Karpas-422 (cell line): ENCODE measurements at regions not wholly inside any gene's neighbourhood (a gene's known extent, or its start where the extent isn't known, plus 50 kb on each side); places are given as distances from the start of the nearest gene placed in this dataset.

Experiments
- DNase-seq: peaks from one replicate; pipeline ENCODE4 v3.0.0-alpha.2; 2015
- H2AFZ ChIP-seq: fragments of 200-600 bp; sonication (generic); 2 replicates; pipeline ENCODE4 v1.6.1; 2014; ENCODE audit warnings: antibody characterized with exemption, low read length, mixed read lengths
- H3K27ac ChIP-seq: fragments of 200-600 bp; sonication (generic); 2 replicates; pipeline ENCODE4 v1.5.1; 2014; ENCODE audit warnings: mild to moderate bottlenecking, low read length, moderate library complexity
- H3K27me3 ChIP-seq: fragments of 200-600 bp; sonication (generic); 2 replicates; pipeline ENCODE4 v1.6.1; 2014; ENCODE audit warnings: low read length, mixed read lengths
- H3K36me3 ChIP-seq: fragments of 200-600 bp; sonication (generic); 2 replicates; pipeline ENCODE4 v1.6.1; 2014; ENCODE audit warnings: low read length, mixed read lengths; ENCODE audit not compliant: insufficient read depth
- H3K4me1 ChIP-seq: fragments of 200-600 bp; sonication (generic); 2 replicates; pipeline ENCODE4 v1.6.1; 2014; ENCODE audit warnings: mild to moderate bottlenecking, low read length, mixed read lengths
- H3K4me2 ChIP-seq: fragments of 200-600 bp; sonication (generic); 2 replicates; pipeline ENCODE4 v1.6.1; 2014; ENCODE audit warnings: low read length, low read depth, mild to moderate bottlenecking; ENCODE audit not compliant: poor library complexity, severe bottlenecking
- H3K4me3 ChIP-seq: fragments of 200-600 bp; sonication (generic); 2 replicates; pipeline ENCODE4 v1.5.1; 2014; ENCODE audit warnings: mild to moderate bottlenecking, antibody characterized with exemption, low read length, mixed read lengths
- H3K79me2 ChIP-seq: fragments of 200-600 bp; sonication (generic); 2 replicates; pipeline ENCODE4 v1.6.1; 2014; ENCODE audit warnings: mild to moderate bottlenecking, low read length, mixed read lengths
- H3K9ac ChIP-seq: fragments of 200-600 bp; sonication (generic); 2 replicates; pipeline ENCODE4 v1.6.0; 2014; ENCODE audit warnings: low read length
- H3K9me2 ChIP-seq: fragments of 200-600 bp; sonication (generic), shearing (Covaris generic); replicated peaks from 2 replicates; pipeline ENCODE4 v1.6.0; 2014; ENCODE audit warnings: mild to moderate bottlenecking, low read length, moderate library complexity; ENCODE audit not compliant: insufficient read depth
- H3K9me3 ChIP-seq: fragments of 300-700, 200-600 bp; sonication (generic); 2 replicates; pipeline ENCODE4 v1.6.1; 2014; ENCODE audit warnings: low read length, mixed read lengths
- H4K20me1 ChIP-seq: fragments of 200-600 bp; sonication (generic); 2 replicates; pipeline ENCODE4 v1.6.1; 2014; ENCODE audit warnings: mild to moderate bottlenecking, antibody characterized with exemption, low read length, low read depth; ENCODE audit not compliant: insufficient read depth

DNA sequence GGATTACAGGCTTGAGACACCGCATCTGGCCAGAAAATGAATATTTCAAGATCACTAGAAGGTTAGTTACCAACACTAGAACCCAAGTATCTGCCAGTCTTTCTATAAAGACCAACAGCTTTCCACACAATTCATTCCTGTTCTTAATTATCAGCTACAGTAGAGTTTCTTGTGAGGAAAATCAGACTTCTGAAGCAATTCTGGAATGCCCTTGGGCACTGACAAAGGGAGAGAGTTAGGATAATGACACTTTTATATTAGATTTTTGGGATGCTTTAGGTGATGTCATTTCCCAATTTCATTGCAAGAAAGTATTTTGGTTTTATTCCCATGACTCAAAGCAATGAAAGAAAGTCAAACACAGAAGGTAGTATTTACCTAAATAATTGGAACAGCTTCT, 497.0 kb upstream of the TUSC1 start:
- Histone ChIP-seq H3K4me1 (no peaks in the 10 kb centered on the region), H4K20me1 (no peaks in the 10 kb centered on the region), H3K4me2 (no peak overlapping the region), H3K9me3 (no peaks in the 10 kb centered on the region), H3K27ac (no peak overlapping the region), H3K36me3 (no peaks in the 10 kb centered on the region), H3K27me3 (no peaks in the 10 kb centered on the region), H3K79me2 (no peaks in the 10 kb centered on the region), H2AFZ (no peak overlapping the region), H3K4me3 (no peak overlapping the region), H3K9me2 (no peaks in the 10 kb centered on the region), H3K9ac (no peak overlapping the region)
- no peak for DNase-seq

DNA sequence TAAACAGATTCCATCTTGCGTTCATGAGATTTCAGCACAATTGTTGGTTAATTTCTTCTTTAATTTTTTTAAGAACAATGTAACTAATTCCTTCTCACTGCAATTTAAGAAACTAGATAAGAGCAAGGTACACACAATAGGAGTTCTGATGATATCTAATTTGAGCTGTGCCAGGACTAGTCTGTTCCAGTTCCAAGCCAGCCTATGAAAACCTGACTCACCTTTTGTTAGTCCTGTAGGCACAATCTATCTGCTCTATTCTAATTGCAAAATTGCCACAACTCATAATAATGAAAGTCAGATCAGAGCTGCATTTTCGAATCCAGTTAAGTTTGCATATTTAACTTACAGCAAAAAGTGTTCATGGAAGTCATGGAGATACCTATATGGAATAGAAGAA, 494.1 kb upstream of the TUSC1 start:
- H3K36me3 ChIP-seq, result no peaks in the 10 kb centered on the region
- H3K4me2 ChIP-seq, result no peak overlapping the region
- H3K4me1 ChIP-seq, result peaks cover 4% of the 10 kb centered on the region
- no peaks in the 10 kb centered on the region; the same call in 1 of the 2 replicates for H3K9me2 ChIP-seq
- H3K9me3 ChIP-seq, result no peaks in the 10 kb centered on the region
- H3K4me3 ChIP-seq, result no peak overlapping the region
- DNase-seq, result peak; percentile 29
- H4K20me1 ChIP-seq, result no peaks in the 10 kb centered on the region
- no peak overlapping the region for H3K27ac ChIP-seq
- no peaks in the 10 kb centered on the region for H3K79me2 ChIP-seq
- no peak overlapping the region for H3K9ac ChIP-seq
- no peaks in the 10 kb centered on the region for H3K27me3 ChIP-seq
- no peak overlapping the region for H2AFZ ChIP-seq

DNA sequence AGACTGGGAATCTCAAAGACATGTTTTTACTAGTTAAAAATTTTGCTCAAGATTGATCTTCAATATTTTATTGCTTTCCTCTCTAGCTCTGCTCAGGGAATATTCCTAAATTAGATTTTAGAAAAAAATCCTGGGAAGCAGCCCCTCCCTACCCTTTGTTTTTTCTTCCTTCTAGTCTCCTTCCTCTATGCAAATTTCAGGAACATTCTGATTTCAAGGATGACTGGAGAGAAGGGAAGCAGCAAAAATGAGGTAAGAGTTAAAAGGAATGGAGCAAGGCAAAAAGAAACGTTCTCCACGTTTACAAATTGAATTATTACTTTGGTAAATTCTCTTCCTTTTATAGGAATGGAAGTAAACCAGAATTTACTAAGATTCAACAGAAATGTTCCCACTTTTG, 493.4 kb upstream of the TUSC1 start:
- Histone ChIP-seq H3K9me3 (no peaks in the 10 kb centered on the region), H3K79me2 (no peaks in the 10 kb centered on the region), H3K36me3 (no peaks in the 10 kb centered on the region), H2AFZ (no peak overlapping the region), H3K27ac (no peak overlapping the region), H3K4me3 (no peak overlapping the region), H3K9ac (no peak overlapping the region), H3K4me1 (peaks cover 4% of the 10 kb centered on the region), H3K9me2 (no peaks in the 10 kb centered on the region; the same call in 1 of the 2 replicates), H4K20me1 (no peaks in the 10 kb centered on the region), H3K4me2 (no peak overlapping the region), H3K27me3 (no peaks in the 10 kb centered on the region)
- DNase-seq, result no peak

DNA sequence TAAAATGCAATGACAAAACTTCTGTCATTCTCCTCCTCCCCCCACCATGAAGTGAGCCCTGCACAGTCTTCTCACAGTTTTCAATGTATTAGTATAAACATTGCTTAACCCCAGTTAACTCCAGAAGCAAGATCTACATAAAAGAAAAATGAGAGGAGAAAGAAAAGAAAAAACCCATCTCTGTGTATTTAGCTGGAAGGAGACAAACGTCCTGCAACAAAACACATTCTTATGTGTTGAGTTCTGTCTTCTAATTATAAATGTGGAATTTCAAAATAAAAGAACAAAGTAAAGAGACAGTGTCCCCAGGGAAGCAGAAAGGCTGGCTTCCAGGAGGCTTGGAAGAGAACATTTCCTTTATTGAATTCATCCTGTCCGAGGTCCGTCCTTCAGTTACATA, 491.9 kb upstream of the TUSC1 start:
- DNase-seq, result peak; percentile 27
- Histone ChIP-seq H3K79me2 (no peaks in the 10 kb centered on the region), H3K27me3 (no peaks in the 10 kb centered on the region), H3K4me3 (no peak overlapping the region), H3K27ac (no peak overlapping the region), H3K9ac (no peak overlapping the region), H2AFZ (no peak overlapping the region), H3K4me1 (peaks cover 4% of the 10 kb centered on the region), H3K4me2 (no peak overlapping the region), H3K9me2 (no peaks in the 10 kb centered on the region; the same call in 1 of the 2 replicates), H3K36me3 (no peaks in the 10 kb centered on the region), H3K9me3 (no peaks in the 10 kb centered on the region), H4K20me1 (no peaks in the 10 kb centered on the region)

DNA sequence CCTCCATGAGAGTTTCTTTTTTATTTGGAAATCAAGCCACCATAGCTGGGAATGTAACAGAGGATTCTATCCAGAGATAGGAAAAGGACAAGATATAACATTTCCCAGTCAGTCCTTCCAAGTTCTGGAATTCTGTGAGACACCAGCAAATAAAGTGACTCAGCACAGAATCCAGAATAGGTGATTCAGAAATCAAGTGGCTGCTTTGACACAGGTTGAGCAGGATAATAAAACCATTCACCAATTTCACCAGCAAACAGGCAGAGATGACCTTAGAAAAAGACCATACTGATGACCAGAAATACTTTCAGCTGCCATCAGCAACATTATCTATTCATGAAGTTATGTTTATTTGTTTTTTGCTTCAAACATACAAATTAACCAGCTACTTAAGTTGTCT, 491.5 kb upstream of the TUSC1 start:
- H3K4me1 ChIP-seq, result peaks cover 4% of the 10 kb centered on the region
- no peak overlapping the region for H3K9ac ChIP-seq
- H3K4me2 ChIP-seq, result no peak overlapping the region
- no peak overlapping the region for H3K27ac ChIP-seq
- no peak overlapping the region for H3K4me3 ChIP-seq
- H4K20me1 ChIP-seq, result no peaks in the 10 kb centered on the region
- no peaks in the 10 kb centered on the region for H3K79me2 ChIP-seq
- no peaks in the 10 kb centered on the region for H3K27me3 ChIP-seq
- DNase-seq, result no peak
- no peaks in the 10 kb centered on the region; the same call in 1 of the 2 replicates for H3K9me2 ChIP-seq
- H3K9me3 ChIP-seq, result no peaks in the 10 kb centered on the region
- H3K36me3 ChIP-seq, result no peaks in the 10 kb centered on the region
- no peak overlapping the region for H2AFZ ChIP-seq

DNA sequence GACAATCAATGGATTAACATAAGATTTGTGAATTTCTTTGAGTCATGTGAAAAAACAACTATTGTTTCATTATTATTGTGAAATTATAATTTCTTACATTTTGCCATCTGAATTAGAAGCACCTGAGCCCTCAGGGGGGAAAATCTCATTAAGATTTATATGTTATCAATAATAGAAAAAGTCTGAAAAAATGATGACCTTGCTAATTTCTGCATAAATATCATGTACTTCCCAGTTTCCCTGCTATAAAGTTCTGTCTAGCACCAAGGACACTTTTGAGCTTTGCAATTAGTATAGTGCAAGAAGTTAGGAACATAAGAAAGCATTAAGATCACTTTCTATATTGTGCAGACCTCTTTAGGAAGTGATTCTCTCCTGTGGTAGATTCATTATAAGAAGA, 488.3 kb upstream of the TUSC1 start:
- Histone ChIP-seq H3K9ac (no peak overlapping the region), H4K20me1 (no peaks in the 10 kb centered on the region), H3K4me3 (no peak overlapping the region), H3K27me3 (no peaks in the 10 kb centered on the region), H3K9me2 (no peaks in the 10 kb centered on the region; the same call in 1 of the 2 replicates), H3K27ac (no peak overlapping the region), H3K79me2 (no peaks in the 10 kb centered on the region), H3K4me2 (no peak overlapping the region), H3K36me3 (no peaks in the 10 kb centered on the region), H2AFZ (no peak overlapping the region), H3K4me1 (peaks cover 4% of the 10 kb centered on the region), H3K9me3 (no peaks in the 10 kb centered on the region)
- no peak for DNase-seq

DNA sequence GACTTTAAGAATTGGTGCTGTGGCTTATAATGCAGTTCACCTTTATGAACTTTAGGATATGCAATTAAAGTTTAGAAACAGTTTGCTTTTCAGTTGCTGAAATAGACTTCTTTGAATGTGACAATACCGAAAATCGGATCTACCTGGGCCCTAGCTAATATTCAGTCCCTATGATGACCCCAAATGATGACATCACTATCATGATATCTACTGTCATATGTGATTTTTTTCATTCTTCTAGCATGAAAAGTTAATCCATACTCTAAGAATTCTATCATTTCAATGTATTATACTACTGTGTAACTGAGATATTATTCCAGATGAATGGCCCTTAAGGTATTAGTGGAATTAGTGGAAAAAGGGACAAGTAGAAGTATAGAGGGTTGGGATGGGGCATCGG, 487.2 kb upstream of the TUSC1 start:
- H3K4me1 ChIP-seq, result peaks cover 8% of the 10 kb centered on the region
- no peak overlapping the region for H3K4me2 ChIP-seq
- no peak for DNase-seq
- H3K4me3 ChIP-seq, result no peak overlapping the region
- H3K27ac ChIP-seq, result no peak overlapping the region
- no peaks in the 10 kb centered on the region; the same call in 1 of the 2 replicates for H3K9me2 ChIP-seq
- no peaks in the 10 kb centered on the region for H3K27me3 ChIP-seq
- no peaks in the 10 kb centered on the region for H4K20me1 ChIP-seq
- no peak overlapping the region for H3K9ac ChIP-seq
- no peaks in the 10 kb centered on the region for H3K79me2 ChIP-seq
- no peak overlapping the region for H2AFZ ChIP-seq
- no peaks in the 10 kb centered on the region for H3K9me3 ChIP-seq
- H3K36me3 ChIP-seq, result no peaks in the 10 kb centered on the region

DNA sequence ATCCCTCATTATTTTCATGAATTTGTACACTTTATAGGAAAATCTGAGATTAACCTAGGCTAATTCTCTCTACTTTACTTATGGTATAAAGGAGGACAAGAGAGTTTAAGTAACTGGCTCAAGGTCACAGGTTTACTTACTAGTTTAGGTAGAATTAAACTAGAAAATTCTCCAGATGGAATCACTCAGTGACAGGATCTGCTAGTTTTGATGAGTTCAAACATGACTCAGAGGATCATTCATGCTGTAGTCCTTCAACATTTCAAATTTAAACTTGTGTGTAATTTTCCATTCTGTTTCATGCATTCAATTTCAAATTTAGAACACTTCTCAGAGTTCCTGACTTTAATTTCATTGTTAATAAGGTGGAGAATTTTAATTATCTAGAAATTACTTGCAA, 485.7 kb upstream of the TUSC1 start:
- no peak overlapping the region for H3K27ac ChIP-seq
- peaks cover 23% of the 10 kb centered on the region for H3K4me1 ChIP-seq
- no peak for DNase-seq
- H2AFZ ChIP-seq, result no peak overlapping the region
- H3K36me3 ChIP-seq, result no peaks in the 10 kb centered on the region
- no peak overlapping the region for H3K9ac ChIP-seq
- H3K4me3 ChIP-seq, result no peak overlapping the region
- no peaks in the 10 kb centered on the region for H4K20me1 ChIP-seq
- H3K4me2 ChIP-seq, result no peak overlapping the region
- no peaks in the 10 kb centered on the region for H3K27me3 ChIP-seq
- no peaks in the 10 kb centered on the region for H3K9me2 ChIP-seq
- no peaks in the 10 kb centered on the region for H3K79me2 ChIP-seq
- H3K9me3 ChIP-seq, result no peaks in the 10 kb centered on the region
